Activated T-cell treated with anti-CD3 and anti-CD28 coated beads, Interleukin-2, amount 50 U/mL, for 72 hours (primary cell): ENCODE measurements at regions not wholly inside any gene's neighbourhood (a gene's known extent, or its start where the extent isn't known, plus 50 kb on each side); places are given as distances from the start of the nearest gene placed in this dataset.

Source experiments
- ATAC-seq, 2 donors: fragments of 150-1000 bp; cut with Tn5 transposase; replicated peaks in 1 of 2; 2 replicates each; pipeline ENCODE4 v1.10.0; 2021; ENCODE audit warnings: moderate library complexity in 2 of 2, mild to moderate bottlenecking in 1 of 2
- DNase-seq, 2 donors: peaks; one replicate each; pipeline ENCODE4 v3.0.0; 2021 to 2022; ENCODE audit warnings: mixed read lengths in 1 of 2
- H3K27ac Mint-ChIP-seq: one replicate; pipeline ENCODE4 v1.8.0; 2022; ENCODE audit warnings: mild to moderate bottlenecking, moderate library complexity, mixed read lengths
- H3K27me3 Mint-ChIP-seq: one replicate; pipeline ENCODE4 v1.8.0; 2022; ENCODE audit warnings: low read depth, mixed read lengths
- H3K36me3 Mint-ChIP-seq, 2 donors: one replicate each; pipeline ENCODE4 v1.8.0; 2022; ENCODE audit warnings: mixed read lengths in 2 of 2, mild to moderate bottlenecking in 1 of 2; ENCODE audit not compliant: insufficient read depth in 2 of 2
- H3K4me1 Mint-ChIP-seq: one replicate; pipeline ENCODE4 v1.8.0; 2022; ENCODE audit warnings: low read depth, mixed read lengths
- H3K4me3 Mint-ChIP-seq, 2 donors: one replicate each; pipeline ENCODE4 v1.8.0; 2022; ENCODE audit warnings: mild to moderate bottlenecking in 2 of 2, mixed read lengths in 2 of 2, moderate library complexity in 2 of 2
- H3K9me3 Mint-ChIP-seq, 2 donors: one replicate each; pipeline ENCODE4 v1.8.0; 2022; ENCODE audit warnings: mixed read lengths in 2 of 2

DNA sequence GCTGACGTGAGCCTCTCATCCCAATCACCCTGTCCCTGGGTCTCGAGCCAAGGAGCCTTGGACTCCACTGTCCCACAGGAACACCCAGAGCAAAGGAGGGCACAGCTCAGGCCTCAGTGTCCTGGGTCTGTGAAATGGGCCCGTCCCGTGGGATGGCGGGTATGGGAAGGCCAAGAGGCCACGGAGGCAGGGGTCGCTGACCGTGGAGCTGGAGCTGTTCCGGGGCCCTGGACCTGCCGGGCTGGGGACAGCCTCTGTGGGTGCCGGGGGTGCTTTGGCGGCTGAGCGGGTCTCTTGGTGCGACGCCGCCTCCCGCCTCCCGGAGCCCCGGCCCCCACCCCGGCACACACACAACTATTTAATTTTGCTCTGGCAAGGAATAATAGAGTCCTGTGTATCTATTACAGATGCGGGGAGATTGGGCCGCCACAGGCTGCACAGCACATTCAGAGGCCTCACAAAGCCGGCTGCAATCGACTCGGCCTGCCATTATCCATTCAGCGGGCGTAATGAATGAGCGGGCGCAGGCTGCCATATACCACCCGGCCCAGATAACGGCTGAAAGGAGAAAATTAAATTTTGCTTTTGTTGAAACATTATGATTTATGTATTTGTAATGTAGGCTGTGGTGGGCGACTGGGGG lies 83.9 kb upstream of the NKX1-1 start:
- ATAC-seq (no peak), DNase-seq (no peak)
- H3K27me3 Mint-ChIP-seq, result peaks cover 2% of the 10 kb centered on the region
- peaks cover 6 to 9% of the 10 kb centered on the region in 2 donors for H3K9me3 Mint-ChIP-seq
- H3K4me3 Mint-ChIP-seq, result no peak overlapping the region
- no peaks in the 10 kb centered on the region for H3K4me1 Mint-ChIP-seq
- H3K36me3 Mint-ChIP-seq, result peaks cover 6 to 17% of the 10 kb centered on the region in 2 donors
- no peak overlapping the region for H3K27ac Mint-ChIP-seq

GRCh38 chr4:1489639-1489995 lies 83.4 kb upstream of the NKX1-1 start:
- ATAC-seq, result no peak
- no peak overlapping the region for H3K27ac Mint-ChIP-seq
- no peak overlapping the region for H3K4me3 Mint-ChIP-seq
- no peak for DNase-seq
- H3K4me1 Mint-ChIP-seq, result no peaks in the 10 kb centered on the region
- H3K36me3 Mint-ChIP-seq, result peaks cover 10 to 17% of the 10 kb centered on the region in 2 donors
- peaks cover 9 to 11% of the 10 kb centered on the region in 2 donors for H3K9me3 Mint-ChIP-seq
- peaks cover 7% of the 10 kb centered on the region for H3K27me3 Mint-ChIP-seq

GRCh38 chr4:1488831-1489638 lies 82.8 kb upstream of the NKX1-1 start:
- no peak for ATAC-seq
- H3K4me1 Mint-ChIP-seq, result no peaks in the 10 kb centered on the region
- DNase-seq, result no peak
- no peak overlapping the region for H3K4me3 Mint-ChIP-seq
- H3K27me3 Mint-ChIP-seq, result peaks cover 13% of the 10 kb centered on the region
- no peak overlapping the region for H3K27ac Mint-ChIP-seq
- H3K36me3 Mint-ChIP-seq, result peaks cover 12 to 17% of the 10 kb centered on the region in 2 donors
- H3K9me3 Mint-ChIP-seq, result peaks cover 13 to 15% of the 10 kb centered on the region in 2 donors

DNA sequence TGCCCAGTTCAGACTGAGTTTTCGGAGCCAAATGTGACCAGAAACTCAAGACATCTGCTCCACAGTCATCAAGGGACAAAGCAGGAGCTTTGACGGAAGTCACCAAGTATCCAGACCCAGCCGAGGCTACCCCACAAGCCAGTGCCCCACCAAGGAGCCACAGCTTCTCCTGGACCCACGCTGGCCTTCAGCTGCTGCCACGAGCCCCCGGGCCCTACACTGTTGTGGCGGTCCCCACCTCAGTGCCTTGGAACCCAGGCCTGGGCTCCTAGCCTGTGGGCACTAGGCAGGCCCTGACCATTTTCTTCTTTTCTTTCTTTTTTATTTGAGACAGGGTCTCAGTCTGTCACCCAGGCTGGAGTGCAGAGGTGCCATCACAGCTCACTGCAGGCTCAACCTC lies 82.1 kb upstream of the NKX1-1 start:
- Mint-ChIP-seq H3K4me3 (no peak overlapping the region), H3K27ac (no peak overlapping the region)

DNA sequence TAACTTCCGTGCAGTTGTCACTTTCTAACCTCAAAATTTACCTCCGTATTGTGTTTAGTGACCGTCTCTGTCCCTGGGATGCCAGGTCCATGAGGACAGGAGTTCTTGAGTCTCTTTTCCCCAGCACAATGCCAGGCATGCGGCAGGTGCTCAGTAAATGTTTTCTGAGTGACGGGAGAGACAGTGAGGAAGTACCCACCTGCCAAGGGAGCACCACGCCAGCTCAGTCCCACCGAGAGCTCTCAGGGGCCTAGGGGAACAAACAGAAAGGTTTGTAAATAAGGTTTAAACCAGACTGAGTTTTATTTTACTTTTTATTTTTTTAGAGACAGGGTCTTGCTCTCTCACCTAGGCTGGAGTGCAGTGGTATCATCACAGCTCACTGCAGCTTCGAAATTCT lies 81.5 kb upstream of the NKX1-1 start:
- Mint-ChIP-seq H3K9me3 (peaks cover 15 to 18% of the 10 kb centered on the region in 2 donors), H3K36me3 (peaks cover 12 to 20% of the 10 kb centered on the region in 2 donors), H3K27ac (no peak overlapping the region), H3K27me3 (peaks cover 25% of the 10 kb centered on the region), H3K4me1 (no peaks in the 10 kb centered on the region), H3K4me3 (no peak overlapping the region)
- no peak for ATAC-seq
- DNase-seq, result no peak

More for the DNA sequence above, 82.1 kb upstream of the NKX1-1 start:
- DNase-seq (no peak), ATAC-seq (no peak)
- Mint-ChIP-seq H3K36me3 (peaks cover 12 to 19% of the 10 kb centered on the region in 2 donors), H3K4me1 (no peaks in the 10 kb centered on the region), H3K27me3 (peaks cover 19% of the 10 kb centered on the region), H3K9me3 (peaks cover 15% of the 10 kb centered on the region in 2 donors)

GRCh38 chr4:1487106-1487505 lies 80.9 kb upstream of the NKX1-1 start:
- ATAC-seq (no peak), DNase-seq (no peak)
- no peak overlapping the region for H3K27ac Mint-ChIP-seq
- peaks cover 12 to 23% of the 10 kb centered on the region in 2 donors for H3K36me3 Mint-ChIP-seq
- H3K4me1 Mint-ChIP-seq, result no peaks in the 10 kb centered on the region
- peaks cover 15 to 20% of the 10 kb centered on the region in 2 donors for H3K9me3 Mint-ChIP-seq
- H3K27me3 Mint-ChIP-seq, result peaks cover 26% of the 10 kb centered on the region
- H3K4me3 Mint-ChIP-seq, result no peak overlapping the region

DNA sequence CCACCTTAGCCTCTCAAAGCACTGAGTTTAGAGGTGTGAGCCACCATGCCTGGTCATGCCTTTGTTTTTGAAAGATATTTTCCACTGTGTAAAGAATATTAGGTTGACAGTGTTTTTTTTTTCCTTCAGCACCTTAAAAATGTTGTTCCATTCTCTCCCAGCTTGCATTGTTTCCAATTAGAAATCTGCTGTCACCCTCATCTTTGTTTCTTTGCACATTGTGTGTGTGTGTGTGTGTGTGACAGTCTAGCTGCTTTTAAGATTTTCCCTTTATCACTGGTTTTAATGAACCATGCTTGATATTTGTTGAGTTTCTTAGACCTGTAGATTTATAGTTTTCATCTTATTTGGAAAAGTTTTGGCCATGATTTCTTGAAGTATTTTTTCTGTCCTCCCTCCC lies 79.0 kb upstream of the NKX1-1 start:
- peaks cover 33% of the 10 kb centered on the region for H3K27me3 Mint-ChIP-seq
- no peak overlapping the region for H3K27ac Mint-ChIP-seq
- ATAC-seq (no peak), DNase-seq (no peak)
- H3K9me3 Mint-ChIP-seq, result peaks cover 17 to 22% of the 10 kb centered on the region in 2 donors
- H3K36me3 Mint-ChIP-seq, result peaks cover 14 to 24% of the 10 kb centered on the region in 2 donors
- H3K4me1 Mint-ChIP-seq, result no peaks in the 10 kb centered on the region
- H3K4me3 Mint-ChIP-seq, result no peak overlapping the region

DNA sequence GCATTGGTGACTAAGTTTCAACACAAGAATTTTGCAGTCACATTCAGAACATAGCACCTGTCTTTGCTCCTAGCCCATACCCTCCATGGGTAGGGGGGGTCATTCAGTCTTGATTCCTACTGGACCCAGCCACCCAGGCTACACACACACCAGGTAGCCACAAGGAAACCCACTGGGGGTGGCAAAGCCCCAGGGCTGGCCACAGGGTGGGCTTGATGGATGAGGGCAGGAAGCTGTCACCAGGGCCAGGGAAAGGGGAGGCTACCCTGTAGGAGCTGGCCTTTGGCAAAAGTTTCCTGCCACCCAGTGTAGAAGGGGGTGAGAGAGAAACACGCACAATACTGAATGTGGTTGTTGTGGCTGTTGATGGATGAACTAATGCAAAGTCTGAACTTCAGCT lies 74.5 kb upstream of the NKX1-1 start:
- DNase-seq, result no peak

GRCh38 chr4:1479454-1479853 lies 73.2 kb upstream of the NKX1-1 start:
- ATAC-seq (no peak), DNase-seq (no peak)
- Mint-ChIP-seq H3K4me3 (no peak overlapping the region), H3K4me1 (no peaks in the 10 kb centered on the region), H3K36me3 (peaks cover 3 to 10% of the 10 kb centered on the region in 2 donors), H3K9me3 (peaks cover 11 to 16% of the 10 kb centered on the region in 2 donors), H3K27ac (no peak overlapping the region), H3K27me3 (peaks cover 24% of the 10 kb centered on the region)

More for the DNA sequence above, 74.5 kb upstream of the NKX1-1 start:
- Mint-ChIP-seq H3K27ac (no peak overlapping the region), H3K9me3 (peaks cover 14 to 16% of the 10 kb centered on the region in 2 donors), H3K4me3 (no peak overlapping the region), H3K4me1 (no peaks in the 10 kb centered on the region), H3K27me3 (peaks cover 33% of the 10 kb centered on the region), H3K36me3 (peaks cover 12 to 15% of the 10 kb centered on the region in 2 donors)
- ATAC-seq, result no peak

- no peak overlapping the region for H3K27ac Mint-ChIP-seq
- no peaks in the 10 kb centered on the region for H3K4me1 Mint-ChIP-seq
- H3K4me3 Mint-ChIP-seq, result no peak overlapping the region
- peaks cover 18% of the 10 kb centered on the region for H3K27me3 Mint-ChIP-seq
- peaks cover 8 to 13% of the 10 kb centered on the region in 2 donors for H3K9me3 Mint-ChIP-seq
- ATAC-seq (no peak), DNase-seq (no peak)
- H3K36me3 Mint-ChIP-seq, result peaks cover 2 to 10% of the 10 kb centered on the region in 2 donors
Observed at GRCh38 chr4:1478766-1479355, 72.6 kb upstream of the NKX1-1 start.

- Mint-ChIP-seq H3K4me3 (no peak overlapping the region), H3K9me3 (peaks cover 8% of the 10 kb centered on the region in 2 donors), H3K36me3 (peaks cover 2 to 5% of the 10 kb centered on the region in 2 donors), H3K27me3 (peaks cover 13% of the 10 kb centered on the region), H3K27ac (no peak overlapping the region), H3K4me1 (no peaks in the 10 kb centered on the region)
- no peak for ATAC-seq
- no peak for DNase-seq
Observed at GRCh38 chr4:1477045-1477840, 71.0 kb upstream of the NKX1-1 start.

DNA sequence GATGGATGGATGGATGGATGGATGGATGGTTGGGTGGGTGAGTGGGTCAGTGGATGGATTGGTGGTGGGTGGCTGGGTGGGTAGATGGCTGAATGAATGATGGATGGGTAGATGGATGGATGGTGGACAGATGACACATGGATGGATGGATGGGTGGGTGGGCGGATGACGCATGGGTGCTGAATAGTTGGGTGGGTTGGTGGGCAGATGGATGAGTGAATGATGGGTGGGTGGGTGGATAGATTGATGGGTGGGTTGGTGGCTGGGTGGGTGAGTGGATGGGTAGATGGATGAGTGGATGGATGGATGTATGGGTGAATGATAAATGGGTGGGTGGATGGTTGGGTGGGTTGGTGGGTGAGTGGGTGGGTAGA lies 69.9 kb upstream of the NKX1-1 start:
- DNase-seq, result no peak
- peaks cover 5% of the 10 kb centered on the region for H3K27me3 Mint-ChIP-seq
- no peak overlapping the region for H3K27ac Mint-ChIP-seq
- ATAC-seq, result no peak
- no peaks in the 10 kb centered on the region for H3K4me1 Mint-ChIP-seq
- H3K36me3 Mint-ChIP-seq, result peaks cover 2 to 3% of the 10 kb centered on the region in 2 donors
- peaks cover 4 to 8% of the 10 kb centered on the region in 2 donors for H3K9me3 Mint-ChIP-seq
- no peak overlapping the region for H3K4me3 Mint-ChIP-seq
